Stimulated activated CD4-positive, alpha-beta T cell treated with anti-CD3 and anti-CD28 coated beads, Interleukin-4, amount 100 ng/mL, for 48 hours (primary cell): ENCODE measurements at regions not wholly inside any gene's neighbourhood (a gene's known extent, or its start where the extent isn't known, plus 50 kb on each side); places are given as distances from the start of the nearest gene placed in this dataset.

ENCODE experiments used
- DNase-seq, 2 donors: peaks; one replicate each; pipeline ENCODE4 v3.0.0-alpha.2; 2020; ENCODE audit warnings: low read depth in 2 of 2

GRCh38 chr13:76091076-76091475 is 454.9 kb downstream of the LMO7 start:
- no peak for DNase-seq

GRCh38 chr13:76086729-76087128 is 450.6 kb downstream of the LMO7 start:
- no peak for DNase-seq

GRCh38 chr13:76067850-76068249 is 431.7 kb downstream of the LMO7 start:
- DNase-seq, result no peak

GRCh38 chr13:76053181-76053580 is 417.1 kb downstream of the LMO7 start:
- DNase-seq, result no peak

GRCh38 chr13:76049376-76049746 is 413.2 kb downstream of the LMO7 start:
- DNase-seq, result no peak

GRCh38 chr13:76048675-76049375 is 412.7 kb downstream of the LMO7 start:
- DNase-seq, result no peak

- no peak for DNase-seq
Observed at GRCh38 chr13:76048131-76048530, 412.0 kb downstream of the LMO7 start.

GRCh38 chr13:76043874-76044273 is 407.7 kb downstream of the LMO7 start:
- DNase-seq, result no peak

GRCh38 chr13:76038920-76039716 is 403.0 kb downstream of the LMO7 start:
- DNase-seq, result no peak

- no peak for DNase-seq
Observed at GRCh38 chr13:76036176-76036575, 400.0 kb downstream of the LMO7 start.

- DNase-seq, result no peak
Observed at GRCh38 chr13:76035711-76036110, 399.6 kb downstream of the LMO7 start.

GRCh38 chr13:76029706-76030105 is 393.6 kb downstream of the LMO7 start:
- DNase-seq, result no peak

- no peak for DNase-seq
Observed at GRCh38 chr13:76029088-76029487, 393.0 kb downstream of the LMO7 start.

- no peak for DNase-seq
Observed at GRCh38 chr13:76027131-76027530, 391.0 kb downstream of the LMO7 start.

GRCh38 chr13:76025392-76025791 is 389.3 kb downstream of the LMO7 start:
- no peak for DNase-seq

- DNase-seq, result no peak
Observed at GRCh38 chr13:76024151-76024550, 388.0 kb downstream of the LMO7 start.

- no peak for DNase-seq
Observed at GRCh38 chr13:76023652-76024051, 387.5 kb downstream of the LMO7 start.

GRCh38 chr13:76020421-76020955 is 384.4 kb downstream of the LMO7 start:
- no peak for DNase-seq

- DNase-seq, result no peak
Observed at GRCh38 chr13:76019421-76020044, 383.4 kb downstream of the LMO7 start.

GRCh38 chr13:76017861-76018556 is 381.9 kb downstream of the LMO7 start:
- no peak for DNase-seq

GRCh38 chr13:76016799-76017400 is 380.8 kb downstream of the LMO7 start:
- DNase-seq, result no peak
